Central memory CD8-positive, alpha-beta T cell (primary cell): ENCODE measurements at regions not wholly inside any gene's neighbourhood (a gene's known extent, or its start where the extent isn't known, plus 50 kb on each side); places are given as distances from the start of the nearest gene placed in this dataset.
"Not testable (repeated sequence)": the region's sequence is repeated elsewhere in the genome, so short reads cannot be mapped to it uniquely, and the experiment has no call there.

Experiments
- ATAC-seq: fragments of 150-1000 bp; cut with Tn5 transposase; replicated peaks from 2 replicates; pipeline ENCODE4 v1.10.0; 2022; ENCODE audit warnings: mild to moderate bottlenecking, moderate FRiP score, moderate number of reproducible peaks; ENCODE audit not compliant: poor library complexity, severe bottlenecking; ENCODE audit errors: extremely low read depth
- DNase-seq, 2 donors: peaks; one replicate each; pipeline ENCODE4 v3.0.0; 2021; ENCODE audit warnings: low spot score in 2 of 2
- H3K27ac Mint-ChIP-seq: one replicate; pipeline ENCODE4 v1.8.0; 2022; ENCODE audit warnings: low read depth, mild to moderate bottlenecking, moderate library complexity, mixed read lengths
- H3K27me3 Mint-ChIP-seq: one replicate; pipeline ENCODE4 v1.8.0; 2022; ENCODE audit warnings: mixed read lengths
- H3K36me3 Mint-ChIP-seq: one replicate; pipeline ENCODE4 v1.8.0; 2022; ENCODE audit warnings: mild to moderate bottlenecking, moderate library complexity, mixed read lengths; ENCODE audit not compliant: insufficient read depth
- H3K4me1 Mint-ChIP-seq: one replicate; pipeline ENCODE4 v1.8.0; 2022; ENCODE audit warnings: mixed read lengths
- H3K4me3 Mint-ChIP-seq: one replicate; pipeline ENCODE4 v1.8.0; 2022; ENCODE audit warnings: mild to moderate bottlenecking, moderate library complexity, mixed read lengths
- H3K9me3 Mint-ChIP-seq: one replicate; pipeline ENCODE4 v1.8.0; 2022; ENCODE audit warnings: mixed read lengths

DNA sequence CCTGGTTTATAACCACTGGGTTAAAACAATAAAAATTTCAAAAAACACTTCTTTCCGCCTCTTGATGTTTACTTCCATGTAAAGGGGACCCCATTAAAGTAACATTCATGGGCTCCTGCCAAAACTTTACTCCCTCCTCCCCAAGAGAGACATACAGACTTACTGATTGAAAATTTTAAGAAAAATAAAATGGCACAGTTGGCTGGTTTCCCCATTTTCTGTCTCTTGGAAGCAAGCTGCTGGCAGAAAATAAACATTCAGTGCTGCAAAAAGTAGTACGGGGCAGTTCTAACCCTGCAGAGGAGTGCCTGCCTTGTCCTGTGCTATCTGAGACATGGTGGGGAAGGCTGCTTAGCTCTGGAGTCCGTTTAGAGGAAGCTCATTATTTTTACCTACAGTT is 187.3 kb upstream of the INTU start:
- no peak overlapping the region for H3K4me3 Mint-ChIP-seq
- H3K36me3 Mint-ChIP-seq, result no peaks in the 10 kb centered on the region
- H3K9me3 Mint-ChIP-seq, result peaks cover 4% of the 10 kb centered on the region
- ATAC-seq (no peak), DNase-seq (no peak)
- H3K27me3 Mint-ChIP-seq, result no peaks in the 10 kb centered on the region
- no peaks in the 10 kb centered on the region for H3K4me1 Mint-ChIP-seq
- no peak overlapping the region for H3K27ac Mint-ChIP-seq

DNA sequence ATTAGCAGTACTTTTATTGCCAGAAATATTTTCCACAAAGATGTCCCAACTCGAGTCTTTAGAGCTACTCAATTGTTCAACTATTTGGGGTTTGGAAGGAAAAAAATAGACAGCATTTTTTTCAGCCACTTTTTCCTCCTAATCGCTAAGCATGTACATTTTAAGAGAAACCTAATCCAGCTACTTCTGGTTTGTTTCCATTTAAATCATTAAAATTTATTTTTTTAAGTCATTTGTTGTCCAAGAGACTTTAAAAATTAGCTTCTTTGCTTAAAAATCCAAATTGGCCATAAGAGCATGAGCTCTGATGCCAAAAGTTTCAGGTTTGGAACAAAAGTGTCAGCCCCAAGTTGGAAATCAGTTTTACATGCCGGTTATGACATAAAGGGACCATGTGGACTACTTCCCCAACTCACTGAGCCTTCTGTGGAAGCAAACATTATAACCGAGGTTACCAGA is 186.3 kb upstream of the INTU start:
- Mint-ChIP-seq H3K4me1 (no peaks in the 10 kb centered on the region), H3K27me3 (no peaks in the 10 kb centered on the region), H3K4me3 (no peak overlapping the region), H3K27ac (no peak overlapping the region), H3K36me3 (no peaks in the 10 kb centered on the region), H3K9me3 (no peaks in the 10 kb centered on the region)
- DNase-seq (no peak), ATAC-seq (no peak)

DNA sequence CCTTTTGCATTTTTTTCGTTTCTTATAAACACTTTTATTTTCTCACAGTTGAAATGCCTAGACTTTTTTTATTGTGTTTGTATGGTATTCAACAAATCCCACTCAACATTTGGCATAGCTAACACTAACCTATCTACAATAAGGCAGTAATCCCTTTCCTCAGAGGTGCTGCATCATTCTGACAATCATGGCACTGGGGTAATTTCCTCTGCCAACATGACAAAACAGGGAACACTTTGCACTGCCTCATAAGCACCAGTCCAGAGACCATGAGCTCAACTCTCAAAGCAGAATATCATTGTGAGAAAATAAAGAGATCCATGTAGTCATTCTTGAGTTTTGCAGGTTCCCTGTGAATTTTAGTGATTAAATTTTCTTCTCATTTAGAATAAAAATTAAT is 183.8 kb upstream of the INTU start:
- DNase-seq (no peak), ATAC-seq (no peak)
- H3K27ac Mint-ChIP-seq, result no peak overlapping the region
- H3K27me3 Mint-ChIP-seq, result no peaks in the 10 kb centered on the region
- no peaks in the 10 kb centered on the region for H3K4me1 Mint-ChIP-seq
- no peaks in the 10 kb centered on the region for H3K9me3 Mint-ChIP-seq
- no peak overlapping the region for H3K4me3 Mint-ChIP-seq
- H3K36me3 Mint-ChIP-seq, result no peaks in the 10 kb centered on the region

DNA sequence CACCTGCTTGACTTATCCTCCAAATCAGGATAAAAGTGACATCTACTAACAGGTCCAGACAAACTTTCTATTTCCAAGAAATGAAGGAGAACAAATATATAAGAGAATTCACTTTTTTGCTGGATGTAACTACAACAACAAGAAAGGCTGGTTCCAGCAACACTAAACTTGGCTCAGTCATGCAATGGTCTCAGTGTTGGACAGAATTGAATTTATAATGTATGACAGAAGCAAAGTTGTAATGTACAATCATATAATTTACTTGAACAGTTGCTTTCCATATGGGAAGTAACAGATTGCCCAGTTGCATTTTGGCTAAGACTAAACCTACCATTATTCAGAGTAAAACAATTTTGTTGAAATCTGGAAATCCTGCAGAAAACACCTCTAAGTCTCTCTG is 183.3 kb upstream of the INTU start:
- no peak overlapping the region for H3K27ac Mint-ChIP-seq
- no peaks in the 10 kb centered on the region for H3K4me1 Mint-ChIP-seq
- H3K36me3 Mint-ChIP-seq, result no peaks in the 10 kb centered on the region
- H3K27me3 Mint-ChIP-seq, result no peaks in the 10 kb centered on the region
- no peak overlapping the region for H3K4me3 Mint-ChIP-seq
- no peaks in the 10 kb centered on the region for H3K9me3 Mint-ChIP-seq
- DNase-seq (no peak), ATAC-seq (no peak)

DNA sequence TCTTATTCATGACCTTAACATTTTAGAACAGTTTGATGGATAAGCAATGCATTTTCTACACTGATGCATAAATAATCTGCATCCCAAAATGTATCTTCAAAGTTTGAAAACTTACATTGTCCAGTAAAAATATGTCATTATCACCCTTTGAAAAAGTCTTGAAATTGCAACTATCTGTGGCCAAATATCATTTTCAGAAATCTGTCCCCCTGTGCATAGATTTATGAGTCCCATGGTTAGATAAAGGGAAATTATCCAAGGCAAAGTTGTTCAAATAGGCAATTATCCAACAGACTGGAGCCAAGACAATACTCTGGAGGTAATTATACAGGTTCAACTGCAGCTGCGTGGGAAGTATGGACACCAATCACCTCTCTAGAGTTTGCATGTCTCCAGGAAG is 182.5 kb upstream of the INTU start:
- no peak overlapping the region for H3K27ac Mint-ChIP-seq
- no peak overlapping the region for H3K4me3 Mint-ChIP-seq
- H3K36me3 Mint-ChIP-seq, result no peaks in the 10 kb centered on the region
- no peaks in the 10 kb centered on the region for H3K4me1 Mint-ChIP-seq
- no peaks in the 10 kb centered on the region for H3K9me3 Mint-ChIP-seq
- no peak for DNase-seq
- no peaks in the 10 kb centered on the region for H3K27me3 Mint-ChIP-seq
- ATAC-seq, result no peak

DNA sequence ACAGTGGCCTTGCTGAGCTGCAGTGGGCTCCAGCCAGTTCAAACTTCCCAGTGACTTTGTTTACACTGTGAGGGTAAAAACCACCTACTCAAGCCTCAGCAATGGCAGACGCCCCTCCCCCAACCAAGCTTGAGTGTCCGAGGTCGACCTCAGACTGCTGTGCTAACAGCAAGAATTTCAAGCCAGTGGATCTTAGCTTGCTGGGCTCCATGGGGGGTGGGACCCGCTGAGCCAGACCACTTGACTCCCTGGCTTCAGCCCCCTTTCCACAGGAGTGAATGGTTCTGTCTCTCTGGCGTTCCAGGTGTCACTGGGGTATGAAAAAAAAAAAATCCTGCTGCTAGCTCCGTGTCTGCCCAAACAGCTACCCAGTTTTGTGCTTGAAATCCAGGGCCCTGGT is 168.9 kb upstream of the INTU start:
- no peaks in the 10 kb centered on the region for H3K27me3 Mint-ChIP-seq
- no peak overlapping the region for H3K4me3 Mint-ChIP-seq
- peaks cover 26% of the 10 kb centered on the region for H3K9me3 Mint-ChIP-seq
- no peak overlapping the region for H3K27ac Mint-ChIP-seq
- DNase-seq (no peak), ATAC-seq (no peak)
- no peaks in the 10 kb centered on the region for H3K4me1 Mint-ChIP-seq
- no peaks in the 10 kb centered on the region for H3K36me3 Mint-ChIP-seq

DNA sequence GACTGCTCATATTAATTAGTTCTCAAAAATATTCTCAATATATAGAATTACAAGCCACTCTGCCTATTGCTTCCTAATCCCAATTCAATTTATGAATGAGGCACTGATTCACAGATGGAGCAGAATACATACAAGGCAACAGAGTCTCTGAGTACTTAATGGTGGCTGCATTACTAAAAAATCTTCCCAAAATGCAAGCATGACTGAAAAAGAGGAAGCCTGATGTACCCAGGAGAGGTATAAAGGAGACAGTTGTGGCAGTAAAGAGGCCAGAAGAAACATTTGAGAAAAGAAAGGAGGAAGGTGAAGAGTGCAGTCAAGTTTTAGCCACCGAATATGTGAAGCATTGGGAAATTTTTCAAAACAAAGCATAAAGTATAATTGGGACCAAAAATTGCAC is 163.2 kb upstream of the INTU start:
- ATAC-seq, result no peak
- H3K4me3 Mint-ChIP-seq, result no peak overlapping the region
- DNase-seq, result no peak
- no peaks in the 10 kb centered on the region for H3K4me1 Mint-ChIP-seq
- H3K36me3 Mint-ChIP-seq, result no peaks in the 10 kb centered on the region
- H3K9me3 Mint-ChIP-seq, result peaks cover 5% of the 10 kb centered on the region
- no peaks in the 10 kb centered on the region for H3K27me3 Mint-ChIP-seq
- H3K27ac Mint-ChIP-seq, result no peak overlapping the region

DNA sequence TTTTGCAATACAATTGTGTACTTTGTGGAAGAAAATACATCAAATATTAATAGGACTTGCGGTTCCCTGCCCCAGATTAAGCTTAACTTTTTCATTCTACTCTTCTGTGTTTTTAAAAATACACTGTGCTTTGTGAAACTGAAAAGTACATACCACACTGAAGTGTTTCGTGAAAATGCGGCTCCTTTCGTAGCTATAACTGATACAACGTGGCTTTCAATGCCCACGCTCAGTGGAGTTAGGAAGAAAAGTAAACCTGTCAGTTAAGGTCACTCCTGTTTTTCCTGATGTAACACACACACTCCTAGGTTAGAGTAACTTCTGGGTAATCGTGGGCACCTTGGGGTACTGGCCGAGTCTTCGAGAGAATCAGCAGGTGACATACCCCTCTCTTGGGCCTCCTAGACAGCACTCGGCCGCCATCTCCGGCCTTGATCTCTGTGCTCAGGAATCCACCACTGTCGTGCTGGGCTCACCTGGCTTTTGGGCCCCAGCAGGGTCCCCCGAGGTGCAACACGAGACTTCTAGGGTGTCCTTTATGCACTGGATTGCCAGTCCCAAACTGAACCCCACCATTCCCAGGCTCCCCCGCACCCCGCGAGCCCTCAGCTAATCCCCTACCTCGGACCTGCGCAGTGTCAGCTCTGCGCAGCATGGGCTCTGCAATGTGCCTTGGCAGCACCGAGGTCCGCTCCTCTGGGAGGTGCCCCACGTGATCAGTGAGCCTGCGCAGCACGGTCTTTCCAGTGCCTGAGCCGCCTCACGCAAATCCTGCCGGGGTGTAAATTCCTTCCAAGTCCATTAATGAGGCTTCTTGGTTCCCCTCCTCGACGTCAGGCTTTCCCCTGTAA is 162.6 kb upstream of the INTU start:
- H3K9me3 Mint-ChIP-seq, result peaks cover 5% of the 10 kb centered on the region
- no peaks in the 10 kb centered on the region for H3K4me1 Mint-ChIP-seq
- DNase-seq, result no peak
- H3K27me3 Mint-ChIP-seq, result no peaks in the 10 kb centered on the region
- no peak overlapping the region for H3K4me3 Mint-ChIP-seq
- H3K27ac Mint-ChIP-seq, result no peak overlapping the region
- ATAC-seq, result no peak
- no peaks in the 10 kb centered on the region for H3K36me3 Mint-ChIP-seq

DNA sequence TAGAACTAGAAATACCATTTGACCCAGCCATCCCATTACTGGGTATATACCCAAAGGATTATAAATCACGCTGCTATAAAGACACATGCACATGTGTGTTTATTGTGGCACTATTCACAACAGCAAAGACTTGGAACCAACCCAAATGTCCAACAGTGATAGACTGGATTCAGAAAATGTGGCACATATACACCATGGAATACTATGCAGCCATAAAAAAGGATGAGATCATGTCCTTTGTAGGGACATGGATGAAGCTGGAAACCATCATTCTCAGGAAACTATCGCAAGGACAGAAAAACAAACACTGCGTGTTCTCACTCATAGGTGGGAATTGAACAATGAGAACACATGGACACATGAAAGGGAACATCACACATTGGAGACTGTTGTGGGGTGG is 154.5 kb upstream of the INTU start:
- ATAC-seq, H3K4me1 Mint-ChIP-seq, H3K36me3 Mint-ChIP-seq, H3K27me3 Mint-ChIP-seq, DNase-seq, H3K9me3 Mint-ChIP-seq, H3K27ac Mint-ChIP-seq, H3K4me3 Mint-ChIP-seq: not testable (repeated sequence)

DNA sequence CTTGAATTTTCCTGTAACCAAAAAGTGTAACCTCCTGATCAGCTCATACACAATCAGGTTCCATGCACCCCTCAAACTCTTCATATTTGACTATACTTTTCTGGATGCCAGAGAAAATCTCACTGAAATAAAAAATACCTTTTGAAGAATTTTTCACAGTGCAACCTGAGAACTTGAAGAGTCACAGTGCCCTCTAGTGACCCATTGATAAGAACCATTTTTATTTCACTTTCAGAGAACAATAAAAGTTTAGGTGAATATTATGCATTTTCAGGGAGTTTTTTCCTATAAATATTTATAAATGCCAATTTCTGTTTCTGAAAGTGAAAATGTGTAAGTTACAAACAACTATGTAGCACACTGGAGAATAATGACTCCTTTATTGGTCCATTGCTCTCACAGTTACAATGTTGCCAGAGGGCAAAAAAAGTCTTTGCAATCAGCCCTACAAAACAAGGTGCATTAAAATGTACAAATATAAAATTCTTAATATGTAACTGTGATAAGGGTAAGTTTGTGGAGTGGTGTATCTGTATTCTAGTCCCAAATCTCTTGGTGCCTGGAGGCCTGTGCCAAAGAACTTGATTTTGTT is 153.6 kb upstream of the INTU start:
- H3K27me3 Mint-ChIP-seq, result no peaks in the 10 kb centered on the region
- no peak overlapping the region for H3K27ac Mint-ChIP-seq
- no peaks in the 10 kb centered on the region for H3K4me1 Mint-ChIP-seq
- no peak for DNase-seq
- peaks cover 6% of the 10 kb centered on the region for H3K9me3 Mint-ChIP-seq
- H3K4me3 Mint-ChIP-seq, result no peak overlapping the region
- no peaks in the 10 kb centered on the region for H3K36me3 Mint-ChIP-seq
- ATAC-seq, result no peak

DNA sequence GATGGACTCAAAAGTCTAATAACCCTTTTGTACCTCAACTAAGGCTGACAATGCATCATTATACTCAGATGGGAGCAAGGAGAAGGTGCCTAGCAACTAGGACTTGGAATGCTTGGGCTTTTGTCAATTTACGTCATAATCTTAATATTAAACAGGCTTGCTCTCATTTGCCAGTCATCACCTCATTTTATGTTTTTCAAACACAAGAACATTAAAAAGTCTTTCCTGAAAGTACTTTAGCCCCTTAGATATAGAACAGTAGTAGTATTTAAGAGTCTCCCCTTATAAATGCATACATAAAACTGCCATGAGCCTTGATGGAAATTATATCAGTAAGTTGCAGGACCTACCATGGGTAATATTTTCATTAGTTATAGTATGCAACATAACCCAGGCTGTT is 150.7 kb upstream of the INTU start:
- no peak overlapping the region for H3K4me3 Mint-ChIP-seq
- H3K4me1 Mint-ChIP-seq, result no peaks in the 10 kb centered on the region
- DNase-seq (no peak), ATAC-seq (no peak)
- H3K27me3 Mint-ChIP-seq, result no peaks in the 10 kb centered on the region
- no peak overlapping the region for H3K27ac Mint-ChIP-seq
- H3K9me3 Mint-ChIP-seq, result no peaks in the 10 kb centered on the region
- no peaks in the 10 kb centered on the region for H3K36me3 Mint-ChIP-seq

DNA sequence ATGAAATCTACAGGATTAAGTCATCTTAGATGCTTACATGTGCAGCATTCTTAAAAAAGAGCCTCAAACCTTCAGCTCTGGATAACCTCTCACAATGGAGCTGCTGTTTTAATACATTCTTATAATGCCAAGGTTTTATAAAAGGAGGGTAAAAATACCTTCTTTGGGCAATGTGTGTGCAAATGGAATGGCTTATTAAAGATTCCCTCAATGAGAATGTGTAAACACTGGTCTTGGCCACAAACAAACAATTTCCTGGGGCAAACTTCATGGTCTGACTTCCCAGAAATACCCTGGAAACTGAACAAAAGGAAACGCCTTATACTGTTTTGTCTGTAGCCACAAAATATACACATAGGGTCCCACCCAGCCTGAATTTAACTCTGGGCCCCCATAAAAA is 148.6 kb upstream of the INTU start:
- H3K4me3 Mint-ChIP-seq, result no peak overlapping the region
- H3K9me3 Mint-ChIP-seq, result no peaks in the 10 kb centered on the region
- H3K27ac Mint-ChIP-seq, result no peak overlapping the region
- ATAC-seq, result no peak
- H3K27me3 Mint-ChIP-seq, result no peaks in the 10 kb centered on the region
- no peaks in the 10 kb centered on the region for H3K4me1 Mint-ChIP-seq
- no peak for DNase-seq
- H3K36me3 Mint-ChIP-seq, result no peaks in the 10 kb centered on the region

DNA sequence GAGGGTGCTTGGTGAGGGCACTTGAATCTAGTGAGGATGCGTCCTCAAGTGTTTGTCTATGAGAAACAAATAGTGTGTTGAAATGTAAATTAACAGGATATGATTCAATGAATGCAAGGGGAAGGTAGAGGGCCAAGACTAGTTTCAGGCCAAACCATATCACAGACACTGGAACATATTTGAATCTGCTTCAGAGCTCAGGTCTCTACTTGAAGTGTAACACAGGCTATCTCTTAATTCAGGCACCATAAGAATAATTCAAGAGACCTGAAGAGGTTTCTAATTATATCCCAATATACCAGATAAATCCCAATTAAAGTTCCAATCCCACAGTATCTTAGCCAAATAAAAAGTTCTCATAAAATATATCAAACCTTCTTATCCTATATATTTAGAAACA is 146.5 kb upstream of the INTU start:
- H3K9me3 Mint-ChIP-seq, result no peaks in the 10 kb centered on the region
- H3K4me3 Mint-ChIP-seq, result no peak overlapping the region
- H3K27ac Mint-ChIP-seq, result no peak overlapping the region
- DNase-seq (no peak), ATAC-seq (no peak)
- no peaks in the 10 kb centered on the region for H3K4me1 Mint-ChIP-seq
- H3K27me3 Mint-ChIP-seq, result no peaks in the 10 kb centered on the region
- H3K36me3 Mint-ChIP-seq, result no peaks in the 10 kb centered on the region
